ENCODE measurements at regions not wholly inside any gene's neighbourhood (a gene's known extent, or its start where the extent isn't known, plus 50 kb on each side); places are given as distances from the start of the nearest gene placed in this dataset.

- no peak for DNase-seq (ENCODE audit: low spot score)
- in situ Hi-C loops (cut with MboI; ENCODE audit: low pct_unique_long_range_greater_than_20kb, low sequenced_read_pairs, unreplicated experiment): no loop called here
- TF ChIP-seq CTCF (IDR thresholded peaks at IDR 0.05; ENCODE audit: extremely low read depth, insufficient read depth, missing control alignments): no peak
Observed at GRCh38 chr2:240213226-240213475, 72.7 kb upstream of the OTOS start.

DNA sequence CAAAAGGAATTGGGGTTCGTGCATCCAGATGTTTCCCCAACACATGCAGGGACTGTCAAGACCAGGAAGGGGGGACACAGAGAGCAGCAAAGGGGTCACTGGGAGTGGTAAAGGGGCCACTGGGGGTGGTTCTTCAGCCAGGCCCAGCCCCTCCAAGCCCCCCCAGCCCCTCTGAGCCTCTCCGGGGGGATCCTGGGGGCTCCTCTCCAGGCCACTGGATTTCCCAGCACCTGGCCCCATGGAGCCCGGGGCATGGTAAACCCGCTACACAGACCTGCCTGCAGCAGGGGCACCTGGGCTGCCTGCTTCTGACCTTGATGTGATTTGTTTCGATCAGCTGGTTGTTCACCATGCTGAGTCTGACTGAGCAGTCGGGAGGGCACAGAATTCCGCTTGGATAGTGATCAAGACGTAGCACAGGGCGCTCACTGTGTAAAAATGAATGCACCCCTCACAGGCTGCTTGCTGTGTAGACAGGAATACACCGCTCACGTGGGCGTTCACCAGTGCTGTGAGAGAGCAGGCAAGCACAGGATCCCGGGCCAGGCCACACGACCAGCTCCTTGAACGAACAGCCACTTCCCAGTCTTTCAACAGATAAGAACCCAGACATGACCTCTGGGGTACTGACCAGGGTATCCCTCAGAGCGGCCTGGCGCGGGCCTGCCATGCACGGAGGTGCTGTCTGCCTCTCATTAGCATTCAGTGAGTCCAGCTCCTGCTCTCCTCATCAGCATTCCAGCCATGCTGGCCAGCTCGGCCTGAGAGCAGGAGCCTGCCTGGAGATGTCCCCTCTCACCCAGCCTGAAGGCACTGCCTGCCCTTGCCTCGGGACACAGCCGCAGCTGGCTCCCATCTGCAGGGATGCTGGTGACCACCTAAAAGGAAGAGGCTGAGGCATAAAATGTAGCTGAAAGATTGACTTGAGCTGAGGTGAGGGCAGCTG, 73.3 kb upstream of the OTOS start:
- no peak for DNase-seq (ENCODE audit: low spot score)
- TF ChIP-seq CTCF (IDR thresholded peaks at IDR 0.05; ENCODE audit: extremely low read depth, insufficient read depth, missing control alignments): no peak
- in situ Hi-C loops (cut with MboI; ENCODE audit: low pct_unique_long_range_greater_than_20kb, low sequenced_read_pairs, unreplicated experiment): no loop called here

GRCh38 chr2:240214790-240215675, 74.6 kb upstream of the OTOS start:
- in situ Hi-C loops (cut with MboI; ENCODE audit: low pct_unique_long_range_greater_than_20kb, low sequenced_read_pairs, unreplicated experiment): no loop called here
- no peak for DNase-seq (ENCODE audit: low spot score)

GRCh38 chr2:240215676-240216051, 75.2 kb upstream of the OTOS start:
- in situ Hi-C loops (cut with MboI; ENCODE audit: low pct_unique_long_range_greater_than_20kb, low sequenced_read_pairs, unreplicated experiment): no loop called here
- TF ChIP-seq CTCF (IDR thresholded peaks at IDR 0.05; ENCODE audit: extremely low read depth, insufficient read depth, missing control alignments): no peak
- no peak for DNase-seq (ENCODE audit: low spot score)

More at GRCh38 chr2:240214790-240215675, 74.6 kb upstream of the OTOS start:
- TF ChIP-seq CTCF (IDR thresholded peaks at IDR 0.05; ENCODE audit: extremely low read depth, insufficient read depth, missing control alignments): no peak

- no peak for DNase-seq (ENCODE audit: low spot score)
- no peak for TF ChIP-seq CTCF (IDR thresholded peaks at IDR 0.05; ENCODE audit: extremely low read depth, insufficient read depth, missing control alignments)
- in situ Hi-C loops (cut with MboI; ENCODE audit: low pct_unique_long_range_greater_than_20kb, low sequenced_read_pairs, unreplicated experiment): no loop called here
Observed at GRCh38 chr2:240216167-240216566, 75.7 kb upstream of the OTOS start.

GRCh38 chr2:240217431-240218301, 77.2 kb upstream of the OTOS start:
- DNase-seq (ENCODE audit: low spot score): no peak

More at GRCh38 chr2:240217431-240218301, 77.2 kb upstream of the OTOS start:
- in situ Hi-C loops (cut with MboI; ENCODE audit: low pct_unique_long_range_greater_than_20kb, low sequenced_read_pairs, unreplicated experiment): no loop called here
- no peak for TF ChIP-seq CTCF (IDR thresholded peaks at IDR 0.05; ENCODE audit: extremely low read depth, insufficient read depth, missing control alignments)
